ENCODE measurements at regions not wholly inside any gene's neighbourhood (a gene's known extent, or its start where the extent isn't known, plus 50 kb on each side); places are given as distances from the start of the nearest gene placed in this dataset.

DNA sequence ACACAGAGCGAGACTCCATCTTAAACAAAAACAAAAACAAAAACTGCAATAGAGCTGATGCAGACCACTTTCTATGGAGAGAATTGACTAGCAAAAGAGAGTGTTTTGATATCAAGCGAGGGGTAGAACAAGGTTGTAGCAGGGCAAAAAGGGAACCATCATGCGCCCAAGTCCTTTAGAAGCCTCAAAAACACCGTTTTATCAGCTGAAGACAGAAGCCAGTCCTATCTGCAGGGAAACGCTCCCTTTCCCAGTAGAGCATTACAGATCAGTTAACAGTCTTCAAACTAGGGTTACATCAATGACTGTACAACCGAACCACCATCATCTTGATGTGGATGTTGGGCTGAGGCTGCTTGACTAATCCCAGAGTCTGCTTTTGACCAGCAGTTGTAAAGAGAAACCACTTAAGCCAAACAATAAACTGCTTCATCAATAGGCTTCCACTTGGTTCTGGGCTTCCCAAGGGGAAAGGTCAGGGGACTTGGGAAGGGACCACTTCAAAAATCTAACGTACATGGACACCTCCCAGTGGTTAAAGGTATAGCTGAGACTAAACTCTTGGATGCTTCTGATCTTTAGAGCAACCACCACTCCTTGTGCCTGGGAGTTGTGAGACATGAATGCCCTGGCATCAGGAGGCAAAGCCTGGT lies 59.6 kb upstream of the SPDEF start:
- no peak for TF ChIP-seq CTCF (IDR thresholded peaks at IDR 0.05)
- no peak for TF ChIP-seq POLR2A (IDR thresholded peaks at IDR 0.05)

All from lower leg skin (tissue), 3 donors.